HCT116 (cell line): ENCODE measurements at regions not wholly inside any gene's neighbourhood (a gene's known extent, or its start where the extent isn't known, plus 50 kb on each side); places are given as distances from the start of the nearest gene placed in this dataset.

Source experiments
- ATAC-seq: fragments of 200-7000 bp; cut with Tn5 transposase; 2 replicates; pipeline ENCODE4 v1.9.1; 2020; ENCODE audit warnings: mild to moderate bottlenecking, moderate library complexity
- BruUV-seq: library from RNA; stranded (reverse); fragments of 400-500 nt; replicated peaks from 2 replicates; lab custom pipeline; 2021; lab: Mats Ljungman, UMichigan
- CTCF ChIA-PET: fragments of 300-600 bp; sonication (Branson Sonifier 250); formaldehyde crosslinking; loops from one replicate; lab custom pipeline; 2021; ENCODE audit warnings: antibody characterized with exemption; lab: Charles Lee
- POLR2A ChIA-PET: fragments of 300-600, 350-600 bp; sonication (Branson Sonifier 250); formaldehyde crosslinking; loops from one replicate; lab custom pipeline; 2021; ENCODE audit warnings: antibody characterized with exemption; lab: Charles Lee
- RAD21 ChIA-PET, 2 experiments: fragments of 300-600 bp; sonication (Branson Sonifier 250); formaldehyde crosslinking; loops; one replicate each; lab custom pipeline; 2023; ENCODE audit warnings: low total read pairs in 2 of 2; ENCODE audit not compliant: uncharacterized antibody in 2 of 2, unreplicated experiment in 2 of 2, low non-redundant PET in 1 of 2; lab: Charles Lee
- DNase-seq: peaks from one replicate; pipeline ENCODE4 v3.0.0-alpha.2; 2010; ENCODE audit warnings: low read depth, low spot score
- H2AFZ ChIP-seq: fragments of 200-600 bp; shearing (Covaris generic), sonication (generic); 2 replicates; pipeline ENCODE4 v1.6.1; 2017; ENCODE audit warnings: low read depth, mixed run types, mixed read lengths, antibody characterized with exemption, low read length; ENCODE audit not compliant: poor library complexity, severe bottlenecking
- H3K27ac ChIP-seq: 2 replicates; pipeline ENCODE4 v1.5.1; 2012; ENCODE audit warnings: low read depth, low read length
- H3K27me3 ChIP-seq: fragments of 200-600 bp; sonication (generic); 2 replicates; pipeline ENCODE4 v1.6.1; 2016; ENCODE audit warnings: mixed run types, low read length, mixed read lengths; ENCODE audit not compliant: insufficient read depth
- H3K36me3 ChIP-seq, 2 experiments: fragments of 200-500 bp in 1 of 2; fragments of 200-600 bp in 1 of 2; sonication (Bioruptor generic) in 1 of 2; sonication (generic) in 1 of 2; 2 replicates each; pipeline versions ENCODE4 v1.5.1 to v1.6.1; 2014 to 2016; ENCODE audit warnings: low read length in 2 of 2, inconsistent platforms in 1 of 2, mixed read lengths in 1 of 2, mixed run types in 1 of 2; ENCODE audit not compliant: insufficient read depth in 2 of 2, control insufficient read depth in 1 of 2
- H3K4me1 ChIP-seq, 2 experiments: fragments of 200-600 bp in 1 of 2; sonication (generic) in 1 of 2; 2 replicates each; pipeline versions ENCODE4 v1.5.1 to v1.6.1; 2012 to 2017; ENCODE audit warnings: low read length in 2 of 2, inconsistent platforms in 1 of 2, mild to moderate bottlenecking in 1 of 2, mixed read lengths in 1 of 2, mixed run types in 1 of 2, moderate library complexity in 1 of 2; ENCODE audit not compliant: insufficient read depth in 2 of 2, control insufficient read depth in 1 of 2
- H3K4me2 ChIP-seq: fragments of 200-600 bp; sonication (generic); 2 replicates; pipeline ENCODE4 v1.6.1; 2017; ENCODE audit warnings: mixed run types, low read length, mixed read lengths
- H3K4me3 ChIP-seq, 2 experiments: fragments of 200-600 bp in 1 of 2; sonication (generic) in 1 of 2; replicated peaks in 1 of 2; 2 replicates each; pipeline ENCODE4 v1.5.1; 2011 to 2016; ENCODE audit warnings: low read length in 2 of 2, control low read depth in 1 of 2, low read depth in 1 of 2, mild to moderate bottlenecking in 1 of 2, mixed read lengths in 1 of 2, mixed run types in 1 of 2
- H3K79me2 ChIP-seq: fragments of 200-600 bp; sonication (generic); 2 replicates; pipeline ENCODE4 v1.6.1; 2017; ENCODE audit warnings: mild to moderate bottlenecking, mixed run types, low read length, moderate library complexity, mixed read lengths; ENCODE audit not compliant: insufficient read depth
- H3K9ac ChIP-seq: fragments of 200-600 bp; sonication (generic); 2 replicates; pipeline ENCODE4 v1.6.1; 2016; ENCODE audit warnings: low read length, mixed read lengths
- H3K9me2 ChIP-seq: fragments of 200-600 bp; sonication (generic), shearing (Covaris generic); 2 replicates; pipeline ENCODE4 v1.6.1; 2017; ENCODE audit warnings: mixed run types, mild to moderate bottlenecking, moderate library complexity; ENCODE audit not compliant: insufficient read depth
- H3K9me3 ChIP-seq, 2 experiments: fragments of 200-500 bp in 1 of 2; fragments of 200-600 bp in 1 of 2; sonication (Bioruptor generic) in 1 of 2; sonication (generic) in 1 of 2; 2 replicates each; pipeline ENCODE4 v1.6.1; 2014 to 2017; ENCODE audit warnings: low read length in 2 of 2, mixed read lengths in 2 of 2, inconsistent platforms in 1 of 2, low read depth in 1 of 2, mild to moderate bottlenecking in 1 of 2, mixed run types in 1 of 2, moderate library complexity in 1 of 2; ENCODE audit not compliant: control insufficient read depth in 1 of 2, insufficient read depth in 1 of 2
- H4K20me1 ChIP-seq: fragments of 200-600 bp; sonication (generic), shearing (Covaris generic); 2 replicates; pipeline ENCODE4 v1.6.1; 2017; ENCODE audit warnings: mixed run types, mild to moderate bottlenecking, moderate library complexity; ENCODE audit not compliant: insufficient read depth
- CBX3 ChIP-seq: IDR thresholded peaks from 2 replicates; pipeline ENCODE4 v1.6.1; 2012; ENCODE audit warnings: low read depth
- CEBPB ChIP-seq: IDR thresholded peaks from 2 replicates; pipeline ENCODE4 v1.6.1; 2012; ENCODE audit warnings: low read depth
- CTCF ChIP-seq, 3 experiments: fragments of 200-600 bp in 1 of 3; sonication (generic) in 1 of 3; IDR thresholded peaks in 2 of 3; conservative IDR thresholded peaks in 1 of 3; 2 replicates each; pipeline ENCODE4 v1.5.1; 2012 to 2017; ENCODE audit warnings: low read depth in 2 of 3, low read length in 2 of 3, antibody characterized with exemption in 1 of 3, borderline replicate concordance in 1 of 3, control low read depth in 1 of 3, mild to moderate bottlenecking in 1 of 3, mixed read lengths in 1 of 3, mixed run types in 1 of 3, moderate library complexity in 1 of 3; ENCODE audit not compliant: insufficient read depth in 1 of 3
- EGR1 ChIP-seq: IDR thresholded peaks from 2 replicates; pipeline ENCODE4 v1.6.1; 2012; ENCODE audit warnings: low read depth
- REST ChIP-seq: IDR thresholded peaks from 2 replicates; pipeline ENCODE4 v1.6.1; 2012; ENCODE audit warnings: low read depth
- SIN3A ChIP-seq: IDR thresholded peaks from 2 replicates; pipeline ENCODE4 v1.6.1; 2012; ENCODE audit warnings: low read depth
- TCF7L2 ChIP-seq: IDR thresholded peaks from 2 replicates; pipeline ENCODE4 v1.7.0; 2011; ENCODE audit warnings: borderline replicate concordance, inconsistent platforms; ENCODE audit not compliant: insufficient read depth, insufficient read length; ENCODE audit errors: extremely low read depth
- YY1 ChIP-seq: IDR thresholded peaks from 2 replicates; pipeline ENCODE4 v1.6.1; 2011; ENCODE audit warnings: low read length, low read depth, moderate library complexity, mild to moderate bottlenecking; ENCODE audit not compliant: insufficient replicate concordance; ENCODE audit errors: extremely low read depth
- ZFX ChIP-seq: fragments of 450-650 bp; IDR thresholded peaks from 2 replicates; pipeline ENCODE4 v1.6.1; 2017
- intact Hi-C: fragments of 100-400 bp; cut with micrococcal nuclease; formaldehyde crosslinking; loops from 2 replicates; pipeline ENCODE4 v1.10.0; 2022

- TF ChIP-seq CTCF (IDR thresholded peaks at IDR 0.05 in 2 of 3, conservative IDR thresholded peaks at IDR 0.05 in 1 of 3; ENCODE audit: borderline replicate concordance in 1 of 3, insufficient read depth in 1 of 3, low read depth in 2 of 3, low read length in 2 of 3) (no peak), TCF7L2 (no peak), ZFX (no peak), REST (no peak), EGR1 (no peak)
Observed at GRCh38 chr5:52374286-52374685, 413.4 kb upstream of the ITGA1 start (continued).

DNA sequence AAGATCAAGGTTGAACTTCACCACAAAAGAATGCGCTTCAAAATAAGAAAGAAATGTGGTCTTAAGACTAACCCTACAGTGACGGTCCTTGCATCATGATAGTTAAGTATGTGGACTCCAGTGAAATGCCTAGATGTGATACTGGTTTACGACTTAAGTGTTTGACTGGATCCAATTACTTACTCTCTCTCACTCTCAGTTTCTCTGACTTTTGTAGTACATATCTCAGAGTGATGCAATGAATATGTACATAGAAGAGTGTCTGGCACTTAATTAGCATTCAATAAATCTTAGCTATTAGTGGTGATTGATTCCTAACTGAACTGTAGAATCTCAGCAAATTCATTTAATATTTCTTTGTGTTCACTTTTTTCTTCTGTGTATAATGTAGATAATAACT is 411.7 kb upstream of the ITGA1 start:
- TF ChIP-seq SIN3A (no peak), CEBPB (no peak), CBX3 (no peak), YY1 (no peak)
- Histone ChIP-seq H3K4me2 (no peak overlapping the region), H3K4me1 (no peaks in the 10 kb centered on the region), H3K27me3 (no peaks in the 10 kb centered on the region), H4K20me1 (no peaks in the 10 kb centered on the region), H3K27ac (no peak overlapping the region), H3K9me3 (no peaks in the 10 kb centered on the region), H3K9ac (no peak overlapping the region), H3K79me2 (no peaks in the 10 kb centered on the region), H3K9me2 (no peaks in the 10 kb centered on the region), H2AFZ (no peak overlapping the region), H3K36me3 (no peaks in the 10 kb centered on the region), H3K4me3 (no peak overlapping the region)
- POLR2A ChIA-PET: no interaction called here
- CTCF ChIA-PET: no interaction called here
- BruUV-seq: no TSS peak
- intact Hi-C loops: no loop called here
- RAD21 ChIA-PET: no interaction called here
- DNase-seq: no peak
- ATAC-seq: no peak
